ENCODE measurements at regions not wholly inside any gene's neighbourhood (a gene's known extent, or its start where the extent isn't known, plus 50 kb on each side); places are given as distances from the start of the nearest gene placed in this dataset.

GRCh38 chr10:49463605-49464004 lies 67.7 kb upstream of the DRGX start:
- TF ChIP-seq POLR2A (IDR thresholded peaks at IDR 0.05) (no peak), CTCF (IDR thresholded peaks at IDR 0.05) (no peak)
- Histone ChIP-seq H3K9me3 (no peaks in the 10 kb centered on the region), H3K27me3 (no peaks in the 10 kb centered on the region), H3K27ac (no peak overlapping the region), H3K4me1 (no peaks in the 10 kb centered on the region), H3K4me3 (no peak overlapping the region), H3K36me3 (peaks cover 0 to 57% (median 0%) of the 10 kb centered on the region in 3 donors)
- DNase-seq: no peak

- H3K4me3 ChIP-seq: no peak overlapping the region
- H3K4me1 ChIP-seq: no peaks in the 10 kb centered on the region
- H3K9me3 ChIP-seq: no peaks in the 10 kb centered on the region
- no peak for DNase-seq
- no peak overlapping the region for H3K27ac ChIP-seq
- no peak for TF ChIP-seq CTCF (IDR thresholded peaks at IDR 0.05)
- no peak for TF ChIP-seq POLR2A (IDR thresholded peaks at IDR 0.05)
- peaks cover 0 to 42% (median 0%) of the 10 kb centered on the region in 3 donors for H3K36me3 ChIP-seq
- no peaks in the 10 kb centered on the region for H3K27me3 ChIP-seq
Measured at GRCh38 chr10:49458869-49459268, 63.0 kb upstream of the DRGX start.

GRCh38 chr10:49457686-49458085 lies 61.8 kb upstream of the DRGX start:
- TF ChIP-seq POLR2A (IDR thresholded peaks at IDR 0.05): no peak
- no peak for TF ChIP-seq CTCF (IDR thresholded peaks at IDR 0.05)
- no peak overlapping the region for H3K4me3 ChIP-seq
- H3K27ac ChIP-seq: no peak overlapping the region
- peaks cover 0 to 42% (median 0%) of the 10 kb centered on the region in 3 donors for H3K36me3 ChIP-seq
- H3K4me1 ChIP-seq: no peaks in the 10 kb centered on the region
- no peaks in the 10 kb centered on the region for H3K27me3 ChIP-seq
- DNase-seq: no peak
- no peaks in the 10 kb centered on the region for H3K9me3 ChIP-seq

GRCh38 chr10:49448924-49449323 lies 53.0 kb upstream of the DRGX start:
- no peak for DNase-seq
- Histone ChIP-seq H3K4me1 (no peaks in the 10 kb centered on the region), H3K9me3 (no peaks in the 10 kb centered on the region), H3K27ac (no peak overlapping the region), H3K27me3 (no peaks in the 10 kb centered on the region), H3K4me3 (no peak overlapping the region), H3K36me3 (no peaks in the 10 kb centered on the region)
- no peak for TF ChIP-seq POLR2A (IDR thresholded peaks at IDR 0.05)
- TF ChIP-seq CTCF (IDR thresholded peaks at IDR 0.05): no peak

- Histone ChIP-seq H3K27ac (no peak overlapping the region), H3K9me3 (no peaks in the 10 kb centered on the region), H3K4me3 (no peak overlapping the region), H3K27me3 (no peaks in the 10 kb centered on the region), H3K4me1 (no peaks in the 10 kb centered on the region), H3K36me3 (no peaks in the 10 kb centered on the region)
- DNase-seq: no peak
- TF ChIP-seq POLR2A (IDR thresholded peaks at IDR 0.05) (no peak), CTCF (IDR thresholded peaks at IDR 0.05) (no peak)
Measured at GRCh38 chr10:49446031-49446430, 50.1 kb upstream of the DRGX start.

All from Peyer's patch (tissue), 4 donors.